ENCODE measurements at regions not wholly inside any gene's neighbourhood (a gene's known extent, or its start where the extent isn't known, plus 50 kb on each side); places are given as distances from the start of the nearest gene placed in this dataset.

DNA sequence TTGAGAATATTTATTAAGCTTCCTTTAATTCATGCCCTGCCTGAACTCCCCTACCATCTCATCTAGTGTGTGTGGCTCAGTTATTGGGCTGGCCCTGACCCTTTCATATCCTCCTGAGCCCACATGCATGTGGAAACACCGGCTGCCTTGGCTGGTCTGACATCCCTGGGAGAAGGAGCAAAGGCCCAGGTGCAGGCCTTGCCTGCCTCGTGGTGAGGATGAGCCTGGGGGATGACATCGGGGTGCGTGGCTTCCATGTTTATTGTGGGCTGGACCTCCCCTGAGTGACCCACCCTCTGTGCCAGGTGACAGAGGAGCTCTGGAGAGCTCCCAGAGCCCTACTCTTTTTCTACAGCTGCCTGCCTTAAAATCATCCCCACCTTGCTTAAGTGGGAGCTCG is 69.1 kb downstream of the FOXA2 start:
- Histone ChIP-seq H3F3A (ENCODE audit: low read depth) (no peaks in the 10 kb centered on the region), H3K4me3 (ENCODE audit: low read length, poor library complexity, severe bottlenecking) (no peak overlapping the region), H3K9me3 (ENCODE audit: insufficient read depth, low read depth, low read length) (no peaks in the 10 kb centered on the region), H3K4me2 (ENCODE audit: low read depth, low read length, poor library complexity, severe bottlenecking) (no peak overlapping the region), H2AFZ (ENCODE audit: low read length) (no peak overlapping the region), H3K9me2 (replicated peaks; ENCODE audit: low read depth, low read length) (no peaks in the 10 kb centered on the region), H3K27me3 (ENCODE audit: insufficient read depth, low read length, poor library complexity, severe bottlenecking) (no peaks in the 10 kb centered on the region), H3K36me3 (ENCODE audit: insufficient read depth, low read length) (no peaks in the 10 kb centered on the region), H3K79me2 (ENCODE audit: insufficient read depth, low read length) (no peaks in the 10 kb centered on the region), H4K20me1 (ENCODE audit: insufficient read depth, low read length, poor library complexity, severe bottlenecking) (no peaks in the 10 kb centered on the region), H3K4me1 (ENCODE audit: insufficient read depth, low read length, poor library complexity, severe bottlenecking) (no peaks in the 10 kb centered on the region), H3K9ac (ENCODE audit: low read depth, low read length, poor library complexity, severe bottlenecking) (no peak overlapping the region)
- TF ChIP-seq, protein P1, sequence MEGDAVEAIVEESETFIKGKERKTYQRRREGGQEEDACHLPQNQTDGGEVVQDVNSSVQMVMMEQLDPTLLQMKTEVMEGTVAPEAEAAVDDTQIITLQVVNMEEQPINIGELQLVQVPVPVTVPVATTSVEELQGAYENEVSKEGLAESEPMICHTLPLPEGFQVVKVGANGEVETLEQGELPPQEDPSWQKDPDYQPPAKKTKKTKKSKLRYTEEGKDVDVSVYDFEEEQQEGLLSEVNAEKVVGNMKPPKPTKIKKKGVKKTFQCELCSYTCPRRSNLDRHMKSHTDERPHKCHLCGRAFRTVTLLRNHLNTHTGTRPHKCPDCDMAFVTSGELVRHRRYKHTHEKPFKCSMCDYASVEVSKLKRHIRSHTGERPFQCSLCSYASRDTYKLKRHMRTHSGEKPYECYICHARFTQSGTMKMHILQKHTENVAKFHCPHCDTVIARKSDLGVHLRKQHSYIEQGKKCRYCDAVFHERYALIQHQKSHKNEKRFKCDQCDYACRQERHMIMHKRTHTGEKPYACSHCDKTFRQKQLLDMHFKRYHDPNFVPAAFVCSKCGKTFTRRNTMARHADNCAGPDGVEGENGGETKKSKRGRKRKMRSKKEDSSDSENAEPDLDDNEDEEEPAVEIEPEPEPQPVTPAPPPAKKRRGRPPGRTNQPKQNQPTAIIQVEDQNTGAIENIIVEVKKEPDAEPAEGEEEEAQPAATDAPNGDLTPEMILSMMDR (conservative IDR thresholded peaks at IDR 0.05; ENCODE audit: low read length), result no peak
- no peak for TF ChIP-seq EZH2phosphoT487 (IDR thresholded peaks at IDR 0.05; ENCODE audit: borderline replicate concordance)

DNA sequence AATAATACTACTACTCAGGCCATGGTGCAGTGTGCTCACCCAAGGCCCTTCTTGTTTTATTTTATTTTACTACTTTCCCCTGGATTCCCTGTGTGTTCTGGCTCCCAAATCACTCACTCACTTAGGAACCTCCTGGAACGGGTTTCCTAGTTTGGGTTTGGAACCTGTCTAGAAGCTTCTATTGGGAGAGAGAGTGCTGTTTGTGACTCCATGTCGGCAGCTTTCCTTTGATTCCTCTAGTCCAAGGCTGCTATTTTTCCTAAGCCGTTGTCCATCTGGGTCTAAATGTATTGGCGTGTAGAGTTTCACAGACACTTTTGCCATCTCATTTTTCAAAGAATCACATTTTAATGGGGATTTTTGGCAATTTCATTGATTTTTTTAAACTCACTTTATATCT is 70.8 kb downstream of the FOXA2 start:
- Histone ChIP-seq H3K27me3 (ENCODE audit: insufficient read depth, low read length, poor library complexity, severe bottlenecking) (no peaks in the 10 kb centered on the region), H4K20me1 (ENCODE audit: insufficient read depth, low read length, poor library complexity, severe bottlenecking) (no peaks in the 10 kb centered on the region), H3K4me3 (ENCODE audit: low read length, poor library complexity, severe bottlenecking) (no peak overlapping the region), H3K9ac (ENCODE audit: low read depth, low read length, poor library complexity, severe bottlenecking) (no peak overlapping the region), H3K79me2 (ENCODE audit: insufficient read depth, low read length) (no peaks in the 10 kb centered on the region), H3K36me3 (ENCODE audit: insufficient read depth, low read length) (no peaks in the 10 kb centered on the region), H3K9me2 (replicated peaks; ENCODE audit: low read depth, low read length) (no peaks in the 10 kb centered on the region), H3K4me1 (ENCODE audit: insufficient read depth, low read length, poor library complexity, severe bottlenecking) (no peaks in the 10 kb centered on the region), H3K9me3 (ENCODE audit: insufficient read depth, low read depth, low read length) (no peaks in the 10 kb centered on the region), H3F3A (ENCODE audit: low read depth) (no peaks in the 10 kb centered on the region), H2AFZ (ENCODE audit: low read length) (no peak overlapping the region), H3K4me2 (ENCODE audit: low read depth, low read length, poor library complexity, severe bottlenecking) (no peak overlapping the region)
- TF ChIP-seq EZH2phosphoT487 (IDR thresholded peaks at IDR 0.05; ENCODE audit: borderline replicate concordance), result no peak
- TF ChIP-seq, protein P1 (conservative IDR thresholded peaks at IDR 0.05; ENCODE audit: low read length), result no peak

DNA sequence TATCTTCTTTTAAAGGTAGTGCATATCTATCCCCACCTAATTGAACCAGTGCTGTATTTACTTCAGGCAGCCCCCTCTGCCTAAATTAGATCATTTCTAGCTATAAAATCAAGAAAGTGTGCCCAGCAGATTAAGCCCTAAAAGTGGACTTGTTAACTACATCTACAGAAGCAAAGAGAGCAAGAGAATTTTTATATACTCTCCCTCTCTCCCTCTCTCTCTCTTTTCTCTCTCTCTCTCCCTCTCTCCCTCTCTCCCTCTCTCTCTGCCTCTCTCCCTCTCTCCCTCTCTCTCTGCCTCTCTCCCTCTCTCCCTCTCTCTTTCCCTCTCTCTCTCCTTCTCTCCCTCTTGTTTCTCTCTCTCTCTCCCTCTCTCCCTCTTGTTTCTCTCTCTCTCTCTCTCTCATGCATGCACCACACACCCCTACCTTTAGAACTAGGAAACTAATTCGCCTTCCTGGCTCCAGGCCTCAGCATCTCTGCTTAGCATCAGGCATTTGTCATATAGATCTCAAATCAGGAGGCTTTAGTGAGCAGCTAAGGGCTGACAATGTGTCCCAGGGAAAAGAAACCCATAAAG is 71.4 kb downstream of the FOXA2 start:
- H3K4me1 ChIP-seq (ENCODE audit: insufficient read depth, low read length, poor library complexity, severe bottlenecking), result no peaks in the 10 kb centered on the region
- no peaks in the 10 kb centered on the region for H3K27me3 ChIP-seq (ENCODE audit: insufficient read depth, low read length, poor library complexity, severe bottlenecking)
- no peak overlapping the region for H3K4me2 ChIP-seq (ENCODE audit: low read depth, low read length, poor library complexity, severe bottlenecking)
- H3K36me3 ChIP-seq (ENCODE audit: insufficient read depth, low read length), result no peaks in the 10 kb centered on the region
- no peaks in the 10 kb centered on the region for H3K79me2 ChIP-seq (ENCODE audit: insufficient read depth, low read length)
- H3K9ac ChIP-seq (ENCODE audit: low read depth, low read length, poor library complexity, severe bottlenecking), result no peak overlapping the region
- H3F3A ChIP-seq (ENCODE audit: low read depth), result no peaks in the 10 kb centered on the region
- no peaks in the 10 kb centered on the region for H3K9me3 ChIP-seq (ENCODE audit: insufficient read depth, low read depth, low read length)
- TF ChIP-seq, protein P1 (conservative IDR thresholded peaks at IDR 0.05; ENCODE audit: low read length), result no peak
- TF ChIP-seq EZH2phosphoT487 (IDR thresholded peaks at IDR 0.05; ENCODE audit: borderline replicate concordance), result no peak
- no peak overlapping the region for H3K4me3 ChIP-seq (ENCODE audit: low read length, poor library complexity, severe bottlenecking)
- no peaks in the 10 kb centered on the region for H4K20me1 ChIP-seq (ENCODE audit: insufficient read depth, low read length, poor library complexity, severe bottlenecking)
- no peaks in the 10 kb centered on the region for H3K9me2 ChIP-seq (replicated peaks; ENCODE audit: low read depth, low read length)
- no peak overlapping the region for H2AFZ ChIP-seq (ENCODE audit: low read length)

Measured in Loucy (cell line).